ENCODE measurements at regions not wholly inside any gene's neighbourhood (a gene's known extent, or its start where the extent isn't known, plus 50 kb on each side); places are given as distances from the start of the nearest gene placed in this dataset.

- H3K9ac ChIP-seq (ENCODE audit: low read length) = no peak overlapping the region
- no peak overlapping the region for H3K27ac ChIP-seq (ENCODE audit: low read depth, low read length, poor library complexity, severe bottlenecking)
- no peaks in the 10 kb centered on the region for H3K27me3 ChIP-seq (ENCODE audit: insufficient read depth, low read length)
- no peak overlapping the region for H2AFZ ChIP-seq (ENCODE audit: low read length)
- H3K4me2 ChIP-seq (ENCODE audit: low read length) = no peak overlapping the region
- H3F3A ChIP-seq (ENCODE audit: insufficient read depth, low read length) = no peaks in the 10 kb centered on the region
- no peaks in the 10 kb centered on the region for H3K9me2 ChIP-seq (ENCODE audit: low read depth, low read length)
- H3K4me1 ChIP-seq (ENCODE audit: insufficient read depth, low read length, severe bottlenecking) = no peaks in the 10 kb centered on the region
- H3K4me3 ChIP-seq (ENCODE audit: low read depth, low read length, poor library complexity, severe bottlenecking) = no peak overlapping the region
- H3K9me3 ChIP-seq (ENCODE audit: low read length) = no peaks in the 10 kb centered on the region
- no peaks in the 10 kb centered on the region for H3K36me3 ChIP-seq (ENCODE audit: insufficient read depth, low read length)
- no peaks in the 10 kb centered on the region for H3K79me2 ChIP-seq (ENCODE audit: insufficient read depth, low read length)
- TF ChIP-seq CTCF (IDR thresholded peaks at IDR 0.05; ENCODE audit: low read length) = no peak
- TF ChIP-seq EZH2 (IDR thresholded peaks at IDR 0.05; ENCODE audit: borderline replicate concordance, low read length) = no peak
- H4K20me1 ChIP-seq (ENCODE audit: insufficient read depth, low read length) = no peaks in the 10 kb centered on the region
Observed at GRCh38 chr11:13134066-13134465, 125.0 kb downstream of the RASSF10 start.

- H3K9me3 ChIP-seq (ENCODE audit: low read length) = no peaks in the 10 kb centered on the region
- no peak for TF ChIP-seq CTCF (IDR thresholded peaks at IDR 0.05; ENCODE audit: low read length)
- no peak for TF ChIP-seq EZH2 (IDR thresholded peaks at IDR 0.05; ENCODE audit: borderline replicate concordance, low read length)
- no peak overlapping the region for H2AFZ ChIP-seq (ENCODE audit: low read length)
- no peaks in the 10 kb centered on the region for H3K4me1 ChIP-seq (ENCODE audit: insufficient read depth, low read length, severe bottlenecking)
- H3K36me3 ChIP-seq (ENCODE audit: insufficient read depth, low read length) = no peaks in the 10 kb centered on the region
- no peaks in the 10 kb centered on the region for H4K20me1 ChIP-seq (ENCODE audit: insufficient read depth, low read length)
- no peaks in the 10 kb centered on the region for H3K27me3 ChIP-seq (ENCODE audit: insufficient read depth, low read length)
- no peak overlapping the region for H3K4me2 ChIP-seq (ENCODE audit: low read length)
- H3K9ac ChIP-seq (ENCODE audit: low read length) = no peak overlapping the region
- H3K4me3 ChIP-seq (ENCODE audit: low read depth, low read length, poor library complexity, severe bottlenecking) = no peak overlapping the region
- H3K27ac ChIP-seq (ENCODE audit: low read depth, low read length, poor library complexity, severe bottlenecking) = no peak overlapping the region
- no peaks in the 10 kb centered on the region for H3K79me2 ChIP-seq (ENCODE audit: insufficient read depth, low read length)
- no peaks in the 10 kb centered on the region for H3F3A ChIP-seq (ENCODE audit: insufficient read depth, low read length)
- no peaks in the 10 kb centered on the region for H3K9me2 ChIP-seq (ENCODE audit: low read depth, low read length)
Observed at GRCh38 chr11:13134886-13135285, 125.8 kb downstream of the RASSF10 start.

- H2AFZ ChIP-seq (ENCODE audit: low read length) = no peak overlapping the region
- no peak overlapping the region for H3K4me2 ChIP-seq (ENCODE audit: low read length)
- no peaks in the 10 kb centered on the region for H3K4me1 ChIP-seq (ENCODE audit: insufficient read depth, low read length, severe bottlenecking)
Observed at GRCh38 chr11:13135385-13136271, 126.5 kb downstream of the RASSF10 start.

More at GRCh38 chr11:13135385-13136271, 126.5 kb downstream of the RASSF10 start:
- no peaks in the 10 kb centered on the region for H3F3A ChIP-seq (ENCODE audit: insufficient read depth, low read length)
- H3K4me3 ChIP-seq (ENCODE audit: low read depth, low read length, poor library complexity, severe bottlenecking) = no peak overlapping the region
- H3K9ac ChIP-seq (ENCODE audit: low read length) = no peak overlapping the region
- H3K9me3 ChIP-seq (ENCODE audit: low read length) = no peaks in the 10 kb centered on the region
- no peak for TF ChIP-seq EZH2 (IDR thresholded peaks at IDR 0.05; ENCODE audit: borderline replicate concordance, low read length)
- TF ChIP-seq CTCF (IDR thresholded peaks at IDR 0.05; ENCODE audit: low read length) = no peak
- no peaks in the 10 kb centered on the region for H3K27me3 ChIP-seq (ENCODE audit: insufficient read depth, low read length)
- H3K9me2 ChIP-seq (ENCODE audit: low read depth, low read length) = no peaks in the 10 kb centered on the region
- no peak overlapping the region for H3K27ac ChIP-seq (ENCODE audit: low read depth, low read length, poor library complexity, severe bottlenecking)
- H4K20me1 ChIP-seq (ENCODE audit: insufficient read depth, low read length) = no peaks in the 10 kb centered on the region
- H3K79me2 ChIP-seq (ENCODE audit: insufficient read depth, low read length) = no peaks in the 10 kb centered on the region
- no peaks in the 10 kb centered on the region for H3K36me3 ChIP-seq (ENCODE audit: insufficient read depth, low read length)

Measured in OCI-LY1 (cell line).